WTC11 (cell line): ENCODE measurements at regions not wholly inside any gene's neighbourhood (a gene's known extent, or its start where the extent isn't known, plus 50 kb on each side); places are given as distances from the start of the nearest gene placed in this dataset.

Experiments
- ATAC-seq: fragments of 200-7000 bp; cut with Tn5 transposase; 2 replicates; pipeline ENCODE4 v1.10.0; 2021; ENCODE audit warnings: mild to moderate bottlenecking, moderate library complexity
- CTCF ChIA-PET: fragments of 300-600 bp; sonication (Branson Sonifier 250); formaldehyde crosslinking; loops from one replicate; lab custom pipeline; 2021; ENCODE audit warnings: antibody characterized with exemption; lab: Charles Lee
- POLR2A ChIA-PET: fragments of 350-600 bp; sonication (Branson Sonifier 250); formaldehyde crosslinking; loops from one replicate; lab custom pipeline; 2021; ENCODE audit warnings: antibody characterized with exemption; lab: Charles Lee
- DNase-seq: peaks from one replicate; pipeline ENCODE4 v3.0.0; 2021; ENCODE audit warnings: low spot score
- H3K27ac Mint-ChIP-seq: 2 replicates; pipeline ENCODE4 v1.8.0; 2021; ENCODE audit warnings: mixed read lengths
- H3K27me3 Mint-ChIP-seq: 2 replicates; pipeline ENCODE4 v1.8.0; 2021; ENCODE audit warnings: low read depth, mild to moderate bottlenecking, moderate library complexity, mixed read lengths
- H3K36me3 Mint-ChIP-seq: 2 replicates; pipeline ENCODE4 v1.8.0; 2021; ENCODE audit warnings: mixed read lengths
- H3K4me1 Mint-ChIP-seq: 2 replicates; pipeline ENCODE4 v1.8.0; 2022; ENCODE audit warnings: mixed read lengths
- H3K4me3 Mint-ChIP-seq: 2 replicates; pipeline ENCODE4 v1.8.0; 2021; ENCODE audit warnings: mild to moderate bottlenecking, moderate library complexity, mixed read lengths
- H3K9me3 Mint-ChIP-seq: 2 replicates; pipeline ENCODE4 v1.8.0; 2021; ENCODE audit warnings: mixed read lengths
- AFF4 ChIP-seq: sonication (generic); formaldehyde crosslinking; IDR thresholded peaks from 2 replicates; pipeline ENCODE4 v1.8.1; 2023; ENCODE audit warnings: mild to moderate bottlenecking, missing genetic modification reagents, borderline replicate concordance
- ATF3 ChIP-seq: sonication (generic); formaldehyde crosslinking; conservative IDR thresholded peaks from 2 replicates; pipeline ENCODE4 v1.8.1; 2022; ENCODE audit warnings: mild to moderate bottlenecking, missing genetic modification reagents
- CDX4 ChIP-seq: fragments of 250-450 bp; sonication (Bioruptor Pico); IDR thresholded peaks from 2 replicates; pipeline ENCODE4 v1.9.0; 2021; ENCODE audit warnings: moderate library complexity, mild to moderate bottlenecking, inconsistent platforms, borderline replicate concordance
- E2F1 ChIP-seq: sonication (generic); formaldehyde crosslinking; IDR thresholded peaks from 2 replicates; pipeline ENCODE4 v1.8.0; 2022; ENCODE audit warnings: mild to moderate bottlenecking, missing genetic modification reagents
- FOXK1 ChIP-seq: sonication (generic); formaldehyde crosslinking; IDR thresholded peaks from 2 replicates; pipeline ENCODE4 v1.8.0; 2022; ENCODE audit warnings: mild to moderate bottlenecking, moderate library complexity, missing genetic modification reagents
- GTF2I ChIP-seq: fragments of 250-450 bp; sonication (Bioruptor Pico); conservative IDR thresholded peaks from 2 replicates; pipeline ENCODE4 v1.4.0; 2021; ENCODE audit warnings: mild to moderate bottlenecking
- HMGA2 ChIP-seq: fragments of 250-450 bp; sonication (Bioruptor Pico); IDR thresholded peaks from 2 replicates; pipeline ENCODE4 v1.4.0; 2021; ENCODE audit warnings: mild to moderate bottlenecking, moderate library complexity
- HMGXB4 ChIP-seq: sonication (generic); formaldehyde crosslinking; IDR thresholded peaks from 2 replicates; pipeline ENCODE4 v1.8.1; 2023; ENCODE audit warnings: mild to moderate bottlenecking, moderate library complexity, missing genetic modification reagents
- IRF1 ChIP-seq: sonication (generic); formaldehyde crosslinking; IDR thresholded peaks from 2 replicates; pipeline ENCODE4 v1.8.0; 2023; ENCODE audit warnings: missing genetic modification reagents
- NR3C1 ChIP-seq: sonication (generic); formaldehyde crosslinking; conservative IDR thresholded peaks from 2 replicates; pipeline ENCODE4 v1.8.1; 2023; ENCODE audit warnings: low read depth, mild to moderate bottlenecking, missing genetic modification reagents
- RORB ChIP-seq: fragments of 250-450 bp; sonication (Bioruptor Pico); IDR thresholded peaks from 2 replicates; pipeline ENCODE4 v1.9.0; 2021; ENCODE audit warnings: mild to moderate bottlenecking
- SOX15 ChIP-seq: fragments of 250-450 bp; sonication (Bioruptor Pico); IDR thresholded peaks from 2 replicates; pipeline ENCODE4 v1.9.0; 2021; ENCODE audit warnings: mild to moderate bottlenecking
- STAT6 ChIP-seq: sonication (generic); formaldehyde crosslinking; conservative IDR thresholded peaks from 2 replicates; pipeline ENCODE4 v1.8.1; 2023; ENCODE audit warnings: mild to moderate bottlenecking, low read depth, missing genetic modification reagents, moderate library complexity
- ZBTB43 ChIP-seq: sonication (generic); formaldehyde crosslinking; IDR thresholded peaks from 2 replicates; pipeline ENCODE4 v1.8.1; 2023; ENCODE audit warnings: mild to moderate bottlenecking, missing genetic modification reagents
- ZNF425 ChIP-seq: fragments of 250-450 bp; sonication (Bioruptor Pico); conservative IDR thresholded peaks from 2 replicates; pipeline ENCODE4 v1.9.0; 2021; ENCODE audit warnings: mild to moderate bottlenecking

- Mint-ChIP-seq H3K27me3 (no peaks in the 10 kb centered on the region), H3K4me1 (peaks cover 36% of the 10 kb centered on the region), H3K9me3 (peaks cover 7% of the 10 kb centered on the region; the same call in 1 of the 2 replicates), H3K4me3 (no peak overlapping the region), H3K36me3 (peaks cover 28% of the 10 kb centered on the region), H3K27ac (no peak overlapping the region)
- ChIA-PET POLR2A (no interaction called here), CTCF (no interaction called here)
- DNase-seq (no peak), ATAC-seq (no peak)
- TF ChIP-seq NR3C1, result no peak
- TF ChIP-seq IRF1 (CRISPR knock-in tag), result no peak
- no peak for TF ChIP-seq ZBTB43 (CRISPR knock-in tag)
- TF ChIP-seq GTF2I, result no peak
- TF ChIP-seq HMGXB4 (CRISPR knock-in tag), result no peak
- TF ChIP-seq ATF3 (CRISPR knock-in tag), result no peak
- TF ChIP-seq CDX4 (CRISPR knock-in tag), result no peak
- no peak for TF ChIP-seq STAT6 (CRISPR knock-in tag)
Measured at GRCh38 chr2:7866825-7867224, 815.0 kb upstream of the ID2 start.

GRCh38 chr2:7867867-7868266, 814.0 kb upstream of the ID2 start:
- ATAC-seq, result no peak
- H3K27me3 Mint-ChIP-seq, result no peaks in the 10 kb centered on the region
- H3K9me3 Mint-ChIP-seq, result peaks cover 7% of the 10 kb centered on the region; the same call in 1 of the 2 replicates
- ChIA-PET CTCF (no interaction called here), POLR2A (interaction anchor here (2.1 kb wide), 1 partner anchor 11 kb away, joined by 5 read pairs; no protein-coding TSS in a partner anchor)
- no peak overlapping the region for H3K27ac Mint-ChIP-seq
- H3K4me3 Mint-ChIP-seq, result no peak overlapping the region
- H3K36me3 Mint-ChIP-seq, result peaks cover 27% of the 10 kb centered on the region
- H3K4me1 Mint-ChIP-seq, result peaks cover 31% of the 10 kb centered on the region
- TF ChIP-seq E2F1 (CRISPR knock-in tag) (no peak), FOXK1 (CRISPR knock-in tag) (no peak), SOX15 (CRISPR knock-in tag) (no peak), HMGA2 (CRISPR knock-in tag) (no peak)
- no peak for DNase-seq

GRCh38 chr2:7868836-7869235, 813.0 kb upstream of the ID2 start:
- peaks cover 27% of the 10 kb centered on the region for H3K4me1 Mint-ChIP-seq
- H3K27ac Mint-ChIP-seq, result no peak overlapping the region
- peaks cover 7% of the 10 kb centered on the region; the same call in 1 of the 2 replicates for H3K9me3 Mint-ChIP-seq
- ChIA-PET CTCF (no interaction called here), POLR2A (interaction anchor here (2.1 kb wide), 1 partner anchor 11 kb away, joined by 5 read pairs; no protein-coding TSS in a partner anchor)
- peaks cover 18% of the 10 kb centered on the region for H3K36me3 Mint-ChIP-seq
- DNase-seq (no peak), ATAC-seq (no peak)
- no peak overlapping the region for H3K4me3 Mint-ChIP-seq
- H3K27me3 Mint-ChIP-seq, result no peaks in the 10 kb centered on the region
- TF ChIP-seq ZBTB43 (CRISPR knock-in tag) (no peak), RORB (CRISPR knock-in tag) (no peak), AFF4 (CRISPR knock-in tag) (no peak), ZNF425 (CRISPR knock-in tag) (no peak)
